HG02943 (cell line): ENCODE measurements at regions not wholly inside any gene's neighbourhood (a gene's known extent, or its start where the extent isn't known, plus 50 kb on each side); places are given as distances from the start of the nearest gene placed in this dataset.
"Not testable (repeated sequence)": the region's sequence is repeated elsewhere in the genome, so short reads cannot be mapped to it uniquely, and the experiment has no call there.

Source experiments
- ATAC-seq: cut with Tn5 transposase; IDR thresholded peaks from one replicate; pipeline ENCODE4 v1.9.1; 2021; ENCODE audit warnings: mild to moderate bottlenecking, low read depth, moderate library complexity; ENCODE audit not compliant: unreplicated experiment

GRCh38 chr4:145255311-145255710 lies 74.9 kb upstream of the OTUD4 start:
- ATAC-seq = not testable (repeated sequence)

GRCh38 chr4:145252190-145252589 lies 71.8 kb upstream of the OTUD4 start:
- no peak for ATAC-seq

GRCh38 chr4:145251391-145251790 lies 71.0 kb upstream of the OTUD4 start:
- no peak for ATAC-seq

- ATAC-seq = no peak
Measured at GRCh38 chr4:145248971-145249370, 68.6 kb upstream of the OTUD4 start.

- no peak for ATAC-seq
Measured at GRCh38 chr4:145248502-145248901, 68.1 kb upstream of the OTUD4 start.

GRCh38 chr4:145234091-145234706 lies 53.8 kb upstream of the OTUD4 start:
- ATAC-seq = peak; percentile 98

GRCh38 chr4:145231906-145232700 lies 51.7 kb upstream of the OTUD4 start:
- no peak for ATAC-seq

GRCh38 chr4:145230726-145231125 lies 50.3 kb upstream of the OTUD4 start:
- no peak for ATAC-seq
